ENCODE measurements at regions not wholly inside any gene's neighbourhood (a gene's known extent, or its start where the extent isn't known, plus 50 kb on each side); places are given as distances from the start of the nearest gene placed in this dataset.

GRCh38 chr2:128735296-128735960 is 416.8 kb upstream of the HS6ST1 start:
- TF ChIP-seq YY1 (IDR thresholded peaks at IDR 0.05; ENCODE audit: insufficient read depth, insufficient replicate concordance, low read depth, low read length), result no peak
- no peak for TF ChIP-seq CHD2 (IDR thresholded peaks at IDR 0.05; ENCODE audit: low read depth, low read length)
- no peak for TF ChIP-seq POLR2AphosphoS5 (IDR thresholded peaks at IDR 0.05; ENCODE audit: low read depth, low read length)
